22Rv1 (cell line): ENCODE measurements at regions not wholly inside any gene's neighbourhood (a gene's known extent, or its start where the extent isn't known, plus 50 kb on each side); places are given as distances from the start of the nearest gene placed in this dataset.
"Not testable (repeated sequence)": the region's sequence is repeated elsewhere in the genome, so short reads cannot be mapped to it uniquely, and the experiment has no call there.

Experiments
- ZFX ChIP-seq: fragments of 450-650 bp; IDR thresholded peaks from 2 replicates; pipeline ENCODE4 v1.6.1; 2017; ENCODE audit warnings: antibody characterized with exemption, borderline replicate concordance
- TF ChIP-seq, protein P1 (sequence below): fragments of 450-650 bp; IDR thresholded peaks from 2 replicates; pipeline ENCODE4 v1.5.1; 2017; ENCODE audit warnings: mild to moderate bottlenecking

DNA sequence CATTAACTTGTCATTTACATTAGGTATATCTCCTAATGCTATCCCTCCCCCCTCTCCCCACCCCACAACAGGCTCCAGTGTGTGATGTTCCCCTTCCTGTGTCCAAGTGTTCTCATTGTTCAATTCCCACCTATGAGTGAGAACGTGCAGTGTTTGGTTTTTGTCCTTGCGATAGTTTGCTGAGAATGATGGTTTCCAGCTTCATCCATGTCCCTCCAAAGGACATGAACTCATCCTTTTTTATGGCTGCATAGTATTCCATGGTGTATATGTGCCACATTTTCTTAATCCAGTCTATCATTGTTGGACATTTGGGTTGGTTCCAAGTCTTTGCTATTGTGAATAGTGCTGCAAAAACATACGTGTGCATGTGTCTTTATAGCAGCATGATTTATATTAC lies 60.7 kb upstream of the HOXC13 start:
- TF ChIP-seq, protein P1, sequence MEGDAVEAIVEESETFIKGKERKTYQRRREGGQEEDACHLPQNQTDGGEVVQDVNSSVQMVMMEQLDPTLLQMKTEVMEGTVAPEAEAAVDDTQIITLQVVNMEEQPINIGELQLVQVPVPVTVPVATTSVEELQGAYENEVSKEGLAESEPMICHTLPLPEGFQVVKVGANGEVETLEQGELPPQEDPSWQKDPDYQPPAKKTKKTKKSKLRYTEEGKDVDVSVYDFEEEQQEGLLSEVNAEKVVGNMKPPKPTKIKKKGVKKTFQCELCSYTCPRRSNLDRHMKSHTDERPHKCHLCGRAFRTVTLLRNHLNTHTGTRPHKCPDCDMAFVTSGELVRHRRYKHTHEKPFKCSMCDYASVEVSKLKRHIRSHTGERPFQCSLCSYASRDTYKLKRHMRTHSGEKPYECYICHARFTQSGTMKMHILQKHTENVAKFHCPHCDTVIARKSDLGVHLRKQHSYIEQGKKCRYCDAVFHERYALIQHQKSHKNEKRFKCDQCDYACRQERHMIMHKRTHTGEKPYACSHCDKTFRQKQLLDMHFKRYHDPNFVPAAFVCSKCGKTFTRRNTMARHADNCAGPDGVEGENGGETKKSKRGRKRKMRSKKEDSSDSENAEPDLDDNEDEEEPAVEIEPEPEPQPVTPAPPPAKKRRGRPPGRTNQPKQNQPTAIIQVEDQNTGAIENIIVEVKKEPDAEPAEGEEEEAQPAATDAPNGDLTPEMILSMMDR: not testable (repeated sequence)
- not testable (repeated sequence) for TF ChIP-seq ZFX
